CD4-positive, alpha-beta T cell treated with Interleukin-4 for 4 hours (primary cell): ENCODE measurements at regions not wholly inside any gene's neighbourhood (a gene's known extent, or its start where the extent isn't known, plus 50 kb on each side); places are given as distances from the start of the nearest gene placed in this dataset.

Experiments
- DNase-seq: peaks from one replicate; pipeline ENCODE4 v3.0.0-alpha.2; 2020

- DNase-seq, result no peak
Observed at GRCh38 chr4:1540601-1541375, 134.5 kb upstream of the NKX1-1 start.

GRCh38 chr4:1539859-1540600 lies 133.8 kb upstream of the NKX1-1 start:
- no peak for DNase-seq

- DNase-seq, result no peak
Observed at GRCh38 chr4:1538941-1539772, 132.9 kb upstream of the NKX1-1 start.

GRCh38 chr4:1538096-1538410 lies 131.8 kb upstream of the NKX1-1 start:
- no peak for DNase-seq

GRCh38 chr4:1537410-1538095 lies 131.3 kb upstream of the NKX1-1 start:
- DNase-seq, result no peak

- no peak for DNase-seq
Observed at GRCh38 chr4:1536579-1537409, 130.6 kb upstream of the NKX1-1 start.

- no peak for DNase-seq
Observed at GRCh38 chr4:1535926-1536578, 129.8 kb upstream of the NKX1-1 start.

- no peak for DNase-seq
Observed at GRCh38 chr4:1534876-1535526, 128.8 kb upstream of the NKX1-1 start.

- DNase-seq, result no peak
Observed at GRCh38 chr4:1534095-1534872, 128.0 kb upstream of the NKX1-1 start.

GRCh38 chr4:1533501-1534064 lies 127.3 kb upstream of the NKX1-1 start:
- no peak for DNase-seq

- no peak for DNase-seq
Observed at GRCh38 chr4:1532549-1533395, 126.5 kb upstream of the NKX1-1 start.

GRCh38 chr4:1531683-1532548 lies 125.7 kb upstream of the NKX1-1 start:
- DNase-seq, result no peak

GRCh38 chr4:1530356-1530755 lies 124.1 kb upstream of the NKX1-1 start:
- no peak for DNase-seq

GRCh38 chr4:1524761-1525160 lies 118.5 kb upstream of the NKX1-1 start:
- no peak for DNase-seq

GRCh38 chr4:1523907-1524636 lies 117.8 kb upstream of the NKX1-1 start:
- no peak for DNase-seq

GRCh38 chr4:1523506-1523905 lies 117.3 kb upstream of the NKX1-1 start:
- no peak for DNase-seq

- DNase-seq, result no peak
Observed at GRCh38 chr4:1523033-1523432, 116.8 kb upstream of the NKX1-1 start.
